GM19351 (cell line): ENCODE measurements at regions not wholly inside any gene's neighbourhood (a gene's known extent, or its start where the extent isn't known, plus 50 kb on each side); places are given as distances from the start of the nearest gene placed in this dataset.

ENCODE experiments used
- ATAC-seq: cut with Tn5 transposase; IDR thresholded peaks from one replicate; pipeline ENCODE4 v1.9.1; 2021; ENCODE audit warnings: mild to moderate bottlenecking, moderate library complexity; ENCODE audit not compliant: unreplicated experiment

DNA sequence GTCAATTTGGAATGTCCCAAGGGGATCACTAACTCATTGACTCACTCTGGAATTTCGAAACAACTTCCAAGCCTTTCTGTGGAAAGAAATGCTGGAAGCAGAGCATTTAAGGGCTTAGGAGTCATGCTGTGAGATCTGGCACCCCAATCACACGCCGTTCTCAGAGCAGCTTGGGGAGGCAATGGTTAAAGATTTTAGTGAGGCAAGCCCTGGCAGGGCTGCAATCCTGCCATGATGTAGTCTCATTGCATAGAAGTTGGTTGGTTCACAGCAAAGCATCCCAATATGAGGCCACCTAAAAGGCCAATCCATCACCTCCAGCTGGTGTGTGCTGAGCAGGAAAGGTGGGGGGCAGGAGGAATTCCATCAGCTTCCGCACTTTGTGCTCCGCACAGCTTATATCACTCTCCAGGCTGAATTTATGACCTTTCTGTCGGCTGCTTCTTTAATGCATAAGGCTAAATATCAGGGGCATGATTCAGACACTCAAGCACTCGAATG, 1043.9 kb upstream of the POU3F3 start:
- ATAC-seq: no peak

DNA sequence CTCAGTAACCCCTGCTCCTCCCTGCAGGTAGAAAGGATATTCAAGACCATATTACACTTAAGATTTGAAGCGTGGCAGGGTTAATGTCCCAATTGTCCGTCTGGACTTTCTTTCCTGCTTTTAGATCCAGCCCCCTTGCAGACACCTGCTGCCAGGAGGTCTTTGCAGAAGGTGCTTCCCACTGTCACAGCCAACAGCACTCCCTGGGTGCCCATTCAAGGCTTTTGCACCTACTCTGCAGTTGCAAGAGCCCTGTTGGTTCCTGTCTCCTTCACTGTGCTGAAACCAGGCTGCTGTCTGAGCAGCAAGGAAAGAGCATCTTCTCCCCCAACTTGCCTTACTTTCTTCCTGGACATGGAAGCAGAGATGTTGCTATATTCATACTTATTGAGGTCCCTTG, 1043.0 kb upstream of the POU3F3 start:
- ATAC-seq: no peak

- no peak for ATAC-seq
These were observed 1039.9 kb upstream of the POU3F3 start for GRCh38 chr2:103814016-103814415.

- ATAC-seq: no peak
These were observed 1038.2 kb upstream of the POU3F3 start for GRCh38 chr2:103815731-103816130.

- ATAC-seq: no peak
These were observed 1036.2 kb upstream of the POU3F3 start for GRCh38 chr2:103817746-103818145.

DNA sequence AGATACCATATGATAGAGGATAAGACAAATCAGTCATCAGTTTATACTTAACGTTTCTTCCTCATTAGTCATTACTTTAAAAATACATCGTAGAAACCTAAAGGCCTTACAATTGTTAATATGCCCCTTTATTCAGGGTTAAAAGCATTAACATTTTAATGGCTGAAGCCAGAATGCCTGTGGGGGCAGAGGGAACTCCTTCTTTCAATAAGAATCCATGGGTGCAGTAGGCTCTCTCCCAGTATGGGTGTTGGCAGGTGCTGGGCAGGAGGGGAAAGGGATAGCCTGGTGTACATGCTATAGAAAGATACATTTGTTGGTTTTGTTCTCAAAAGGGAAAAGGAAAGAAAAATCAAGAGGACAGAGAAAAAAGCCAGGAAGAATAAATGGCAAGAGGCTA, 1035.7 kb upstream of the POU3F3 start:
- ATAC-seq: no peak

- no peak for ATAC-seq
These were observed 1034.3 kb upstream of the POU3F3 start for GRCh38 chr2:103819599-103819998.

- ATAC-seq: no peak
These were observed 1030.1 kb upstream of the POU3F3 start for GRCh38 chr2:103823847-103824246.

GRCh38 chr2:103847276-103847675, 1006.6 kb upstream of the POU3F3 start:
- no peak for ATAC-seq

DNA sequence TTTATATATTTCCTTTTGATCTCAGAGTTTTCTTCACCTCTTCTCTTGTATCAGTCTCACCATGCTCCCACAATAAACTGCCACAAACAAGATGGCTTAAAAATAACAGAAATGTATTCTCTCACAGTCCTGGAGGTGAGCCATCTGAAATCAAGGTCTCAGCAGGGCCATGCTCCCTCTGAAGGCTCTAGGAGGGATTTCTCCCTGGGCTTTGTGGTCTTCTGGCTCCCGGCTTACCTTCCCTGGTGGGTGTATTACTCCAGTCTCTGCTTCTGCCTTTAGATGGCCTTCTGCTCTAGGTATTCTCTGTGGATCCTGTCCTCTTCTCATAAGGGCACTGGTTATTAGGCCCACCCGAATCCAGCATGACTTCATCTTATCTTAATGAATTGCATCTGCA, 994.7 kb upstream of the POU3F3 start:
- ATAC-seq: no peak

DNA sequence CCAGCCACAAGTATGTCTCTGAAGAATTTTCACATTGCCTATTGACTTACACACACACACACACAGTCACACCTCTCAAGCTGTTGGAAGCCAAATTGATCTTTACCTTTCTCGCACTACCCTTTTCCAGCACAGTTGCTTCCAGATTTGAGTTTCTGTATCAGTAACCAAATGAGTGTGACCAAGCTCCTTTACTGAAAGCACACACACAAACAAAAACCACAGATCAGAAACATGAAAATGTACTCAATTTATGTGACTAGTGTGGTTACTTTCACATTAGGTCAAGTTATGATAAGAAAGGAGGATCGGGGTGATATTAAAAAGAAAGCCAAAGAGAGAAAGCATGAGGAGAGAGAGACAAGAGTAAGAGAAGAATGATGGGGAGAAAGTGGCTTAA, 993.9 kb upstream of the POU3F3 start:
- ATAC-seq: no peak

GRCh38 chr2:103868396-103868795, 985.5 kb upstream of the POU3F3 start:
- no peak for ATAC-seq

DNA sequence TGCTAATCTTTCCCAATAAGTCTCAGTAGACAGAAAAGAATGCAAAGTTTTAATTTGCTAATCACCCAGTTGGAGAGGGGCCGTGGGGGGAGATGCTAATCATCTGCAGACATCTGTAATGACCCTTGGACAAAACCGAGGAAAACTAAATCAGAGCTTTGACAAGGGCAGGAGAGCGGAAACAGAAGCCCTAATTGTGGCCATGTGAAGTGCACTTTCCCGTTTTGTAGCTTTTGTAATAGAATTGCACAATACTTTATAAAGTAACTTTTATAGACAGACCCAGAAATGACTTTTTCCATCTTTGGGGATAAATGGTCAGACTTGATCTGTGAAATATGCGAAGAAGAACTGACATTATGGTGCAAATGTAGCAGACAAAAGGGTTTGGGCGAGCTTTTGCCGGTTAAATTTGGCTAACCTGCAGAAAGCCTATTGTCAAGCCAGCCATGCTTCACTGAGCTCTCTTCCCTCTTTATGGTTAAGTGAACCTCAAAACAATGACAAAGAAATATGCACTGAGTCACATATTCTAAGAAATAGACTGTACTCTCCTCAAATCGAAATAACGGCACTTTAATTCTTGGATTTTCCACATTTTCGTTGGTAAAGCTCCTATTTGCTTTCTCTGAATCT, 980.1 kb upstream of the POU3F3 start:
- ATAC-seq: no peak

- no peak for ATAC-seq
These were observed 978.8 kb upstream of the POU3F3 start for GRCh38 chr2:103875131-103875530.

GRCh38 chr2:103875531-103875930, 978.4 kb upstream of the POU3F3 start:
- no peak for ATAC-seq

GRCh38 chr2:103876611-103877010, 977.3 kb upstream of the POU3F3 start:
- no peak for ATAC-seq

- ATAC-seq: no peak
These were observed 974.8 kb upstream of the POU3F3 start for GRCh38 chr2:103879101-103879500.

- ATAC-seq: no peak
These were observed 973.7 kb upstream of the POU3F3 start for GRCh38 chr2:103880081-103880834.

GRCh38 chr2:103887625-103888024, 966.3 kb upstream of the POU3F3 start:
- no peak for ATAC-seq

DNA sequence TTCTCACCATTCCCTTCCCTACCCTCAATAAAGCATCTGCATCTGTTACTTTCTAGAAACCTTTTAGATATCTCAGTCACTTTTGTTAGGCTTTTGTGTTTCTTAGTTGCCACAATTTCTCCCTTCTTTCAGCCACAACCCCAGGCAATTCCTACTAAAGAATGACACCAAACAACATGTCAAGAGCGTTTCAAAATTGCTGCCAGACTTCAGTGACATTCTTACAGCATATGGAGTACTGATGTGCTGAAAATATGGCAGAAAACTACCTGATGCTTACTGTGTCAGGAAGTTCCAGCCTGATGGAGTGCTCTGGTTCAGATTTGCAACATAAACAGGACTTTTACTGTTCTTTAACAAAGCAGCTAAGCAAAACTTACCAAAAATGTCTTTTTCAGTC, 957.7 kb upstream of the POU3F3 start:
- ATAC-seq: no peak

DNA sequence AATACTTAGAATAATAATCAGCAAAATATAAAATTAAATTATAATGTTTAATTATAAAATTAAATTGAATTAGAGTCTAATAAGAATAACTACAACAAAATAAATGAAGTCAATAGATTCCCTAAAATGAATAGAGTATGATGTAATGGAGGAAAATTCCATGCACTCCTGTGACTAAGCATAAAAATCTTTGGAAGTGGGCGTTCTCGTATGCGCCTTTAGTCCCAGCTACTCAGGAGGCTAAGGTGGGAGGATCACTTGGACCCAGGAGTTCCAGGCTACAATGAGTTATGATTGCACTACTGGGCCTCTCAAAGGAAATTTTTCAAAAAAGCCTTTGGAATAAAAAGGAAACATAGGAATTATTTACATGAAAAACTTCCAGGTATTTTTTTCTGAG, 955.4 kb upstream of the POU3F3 start:
- no peak for ATAC-seq

GRCh38 chr2:103902347-103902746, 951.6 kb upstream of the POU3F3 start:
- ATAC-seq: no peak

DNA sequence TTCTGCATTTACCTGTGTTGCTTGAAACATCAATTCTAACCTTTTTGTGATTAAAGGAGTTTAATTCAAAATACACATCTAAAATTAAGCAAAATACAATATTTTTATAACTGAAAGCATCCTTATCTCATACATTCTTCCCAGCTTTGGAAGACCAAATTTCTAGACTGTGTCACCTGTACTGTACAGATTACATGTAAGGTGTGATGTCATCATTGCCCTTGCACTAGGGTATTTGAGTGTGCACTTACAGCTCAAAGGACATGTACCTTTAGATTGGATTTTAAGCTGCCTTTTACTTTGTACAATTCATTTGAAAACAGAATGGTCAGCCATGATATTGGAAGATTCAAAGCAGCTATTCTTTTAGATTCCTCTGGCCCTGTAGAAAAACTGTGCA, 932.8 kb upstream of the POU3F3 start:
- no peak for ATAC-seq
